IMR-90 (cell line): ENCODE measurements at regions not wholly inside any gene's neighbourhood (a gene's known extent, or its start where the extent isn't known, plus 50 kb on each side); places are given as distances from the start of the nearest gene placed in this dataset.

ENCODE experiments used
- ATAC-seq: fragments of 200-7000 bp; cut with Tn5 transposase; 2 replicates; pipeline ENCODE4 v1.9.1; 2020; ENCODE audit warnings: low read depth, mild to moderate bottlenecking, moderate library complexity
- BruUV-seq: library from RNA; stranded (reverse); fragments of 400-500 nt; replicated peaks from 2 replicates; lab custom pipeline; 2021; lab: Mats Ljungman, UMichigan
- CTCF ChIA-PET: fragments of 300-600 bp; formaldehyde crosslinking; extraction: SDS; loops from one replicate; lab custom pipeline; 2021; ENCODE audit warnings: antibody characterized with exemption; lab: Yijun Ruan, JAX
- POLR2A ChIA-PET: fragments of 300-600 bp; sonication (Branson Sonifier 250); formaldehyde crosslinking; loops from one replicate; lab custom pipeline; 2022; ENCODE audit warnings: antibody characterized with exemption; ENCODE audit not compliant: unreplicated experiment; lab: Charles Lee
- DNase-seq: peaks from one replicate; pipeline ENCODE4 v3.0.0; 2013
- H2AFZ ChIP-seq: replicated peaks from 2 replicates; pipeline ENCODE3; 2013; ENCODE audit warnings: low read length, mild to moderate bottlenecking; ENCODE audit not compliant: poor library complexity
- H2AK5ac ChIP-seq: 2 replicates; pipeline ENCODE4 v1.6.1; 2013; ENCODE audit warnings: low read depth, low read length, inconsistent platforms
- H2AK9ac ChIP-seq: replicated peaks from 2 replicates; pipeline ENCODE3; 2013; ENCODE audit warnings: mild to moderate bottlenecking, low read depth, low read length, moderate library complexity; ENCODE audit not compliant: poor library complexity
- H2BK120ac ChIP-seq: 2 replicates; pipeline ENCODE4 v1.6.1; 2013; ENCODE audit warnings: low read depth, low read length, inconsistent platforms
- H2BK15ac ChIP-seq: 3 replicates; pipeline ENCODE4 v1.6.1; 2013; ENCODE audit warnings: low read depth, low read length, inconsistent platforms
- H2BK20ac ChIP-seq: 2 replicates; pipeline ENCODE4 v1.6.1; 2013; ENCODE audit warnings: low read depth, mild to moderate bottlenecking, inconsistent platforms, low read length, moderate library complexity
- H2BK5ac ChIP-seq: 2 replicates; pipeline ENCODE4 v1.6.1; 2013; ENCODE audit warnings: mild to moderate bottlenecking, low read depth, low read length, inconsistent platforms; ENCODE audit not compliant: poor library complexity, severe bottlenecking
- H3K14ac ChIP-seq: replicated peaks from 2 replicates; pipeline ENCODE4 v1.6.1; 2013; ENCODE audit warnings: low read depth, low read length, inconsistent platforms
- H3K18ac ChIP-seq: 2 replicates; pipeline ENCODE4 v1.6.1; 2013; ENCODE audit warnings: low read depth, low read length, control low read depth
- H3K23ac ChIP-seq: 2 replicates; pipeline ENCODE4 v1.6.1; 2013; ENCODE audit warnings: low read depth, low read length, inconsistent platforms
- H3K27ac ChIP-seq: 2 replicates; pipeline ENCODE4 v1.5.1; 2013; ENCODE audit warnings: mild to moderate bottlenecking, control low read depth, low read length; ENCODE audit not compliant: insufficient read depth
- H3K27me3 ChIP-seq: 2 replicates; pipeline ENCODE4 v1.6.1; 2013; ENCODE audit warnings: low read length; ENCODE audit not compliant: control insufficient read depth, insufficient read depth
- H3K36me3 ChIP-seq: 2 replicates; pipeline ENCODE4 v1.6.1; 2013; ENCODE audit warnings: low read length, mixed read lengths; ENCODE audit not compliant: control insufficient read depth, insufficient read depth
- H3K4ac ChIP-seq: 2 replicates; pipeline ENCODE4 v1.6.1; 2013; ENCODE audit warnings: low read depth, low read length, inconsistent platforms
- H3K4me1 ChIP-seq: 2 replicates; pipeline ENCODE4 v1.6.1; 2013; ENCODE audit warnings: low read length, mixed read lengths; ENCODE audit not compliant: control insufficient read depth, insufficient read depth
- H3K4me2 ChIP-seq: 2 replicates; pipeline ENCODE4 v1.6.1; 2013; ENCODE audit warnings: low read depth, mild to moderate bottlenecking, control low read depth, low read length, moderate library complexity
- H3K4me3 ChIP-seq: 2 replicates; pipeline ENCODE4 v1.5.1; 2013; ENCODE audit warnings: low read depth, mild to moderate bottlenecking, control low read depth, low read length, moderate library complexity; ENCODE audit not compliant: insufficient read depth
- H3K56ac ChIP-seq: 2 replicates; pipeline ENCODE4 v1.6.1; 2013; ENCODE audit warnings: low read length, inconsistent platforms; ENCODE audit not compliant: insufficient read depth; ENCODE audit errors: extremely low read depth
- H3K79me1 ChIP-seq, 2 experiments: 2 replicates each; pipeline ENCODE4 v1.6.1; 2013; ENCODE audit warnings: low read length in 2 of 2, inconsistent platforms in 1 of 2, low read depth in 1 of 2
- H3K9ac ChIP-seq: 2 replicates; pipeline ENCODE4 v1.6.1; 2013; ENCODE audit warnings: low read depth, low read length, control low read depth
- H3K9me1 ChIP-seq: 2 replicates; pipeline ENCODE4 v1.6.1; 2013; ENCODE audit warnings: low read length, inconsistent platforms; ENCODE audit not compliant: insufficient read depth
- H3K9me3 ChIP-seq: 2 replicates; pipeline ENCODE4 v1.6.1; 2013; ENCODE audit warnings: low read length; ENCODE audit not compliant: control insufficient read depth, insufficient read depth
- H4K20me1 ChIP-seq: 2 replicates; pipeline ENCODE4 v1.6.1; 2013; ENCODE audit warnings: low read length, inconsistent platforms; ENCODE audit not compliant: insufficient read depth
- H4K5ac ChIP-seq: 2 replicates; pipeline ENCODE4 v1.6.1; 2013; ENCODE audit warnings: mild to moderate bottlenecking, low read depth, low read length, control low read depth
- H4K8ac ChIP-seq, 2 experiments: 2 replicates each; pipeline ENCODE4 v1.6.1; 2013; ENCODE audit warnings: low read depth in 2 of 2, low read length in 2 of 2, control low read depth in 1 of 2, inconsistent platforms in 1 of 2
- H4K91ac ChIP-seq: 2 replicates; pipeline ENCODE4 v1.6.1; 2013; ENCODE audit warnings: low read depth, low read length, inconsistent platforms; ENCODE audit not compliant: insufficient read depth
- BHLHE40 ChIP-seq: fragments of 150-350 bp; IDR thresholded peaks from 2 replicates; pipeline ENCODE4 v1.6.1; 2016; ENCODE audit warnings: mild to moderate bottlenecking, low read depth, low read length
- CHD1 ChIP-seq: IDR thresholded peaks from 2 replicates; pipeline ENCODE4 v1.6.1; 2012; ENCODE audit warnings: low read depth, low read length, improper control_type of control experiment
- FOS ChIP-seq: fragments of 150-350 bp; IDR thresholded peaks from 2 replicates; pipeline ENCODE4 v1.6.1; 2016; ENCODE audit warnings: low read depth, low read length
- NFE2L2 ChIP-seq: fragments of 150-350 bp; IDR thresholded peaks from 2 replicates; pipeline ENCODE4 v1.6.1; 2016; ENCODE audit warnings: low read depth, mild to moderate bottlenecking, low read length
- RFX5 ChIP-seq: IDR thresholded peaks from 2 replicates; pipeline ENCODE4 v1.8.0; 2012; ENCODE audit warnings: low read depth, mild to moderate bottlenecking, low read length, moderate library complexity
- WGBS, 2 experiments: methylation state at CpG; one replicate each; pipeline versions ENCODE4 v1.1.5 to v1.1.7; 2013; ENCODE audit warnings: missing lambda C conversion rate in 2 of 2; ENCODE audit not compliant: insufficient read length in 1 of 2; ENCODE audit errors: extremely low coverage in 2 of 2; 5-methylcytosine and 5-hydroxymethylcytosine counted together
- dilution Hi-C: fragments of 300-500 bp; cut with HindIII; formaldehyde crosslinking; loops from one replicate; pipeline ENCODE4 v1.14.3; 2018; ENCODE audit warnings: low sequenced_read_pairs; ENCODE audit not compliant: unreplicated experiment
- in situ Hi-C: fragments of 300-500 bp; cut with MboI; formaldehyde crosslinking; loops from 3 replicates; pipeline ENCODE4 v1.14.3; 2019; ENCODE audit warnings: low sequenced_read_pairs, inconsistent platforms, mixed read lengths
- intact Hi-C: fragments of 100-400 bp; cut with micrococcal nuclease; formaldehyde crosslinking; loops from 2 replicates; pipeline ENCODE4 v1.10.0; 2022
- TF ChIP-seq, protein P1 (sequence below): fragments of 150-350 bp; IDR thresholded peaks from 2 replicates; pipeline ENCODE4 v1.6.1; 2017; ENCODE audit warnings: mild to moderate bottlenecking, antibody characterized with exemption, low read length, low read depth
- TF ChIP-seq, protein P2 (sequence below): conservative IDR thresholded peaks from 2 replicates; pipeline ENCODE4 v1.5.1; 2012; ENCODE audit warnings: mild to moderate bottlenecking, low read depth, low read length, improper control_type of control experiment

DNA sequence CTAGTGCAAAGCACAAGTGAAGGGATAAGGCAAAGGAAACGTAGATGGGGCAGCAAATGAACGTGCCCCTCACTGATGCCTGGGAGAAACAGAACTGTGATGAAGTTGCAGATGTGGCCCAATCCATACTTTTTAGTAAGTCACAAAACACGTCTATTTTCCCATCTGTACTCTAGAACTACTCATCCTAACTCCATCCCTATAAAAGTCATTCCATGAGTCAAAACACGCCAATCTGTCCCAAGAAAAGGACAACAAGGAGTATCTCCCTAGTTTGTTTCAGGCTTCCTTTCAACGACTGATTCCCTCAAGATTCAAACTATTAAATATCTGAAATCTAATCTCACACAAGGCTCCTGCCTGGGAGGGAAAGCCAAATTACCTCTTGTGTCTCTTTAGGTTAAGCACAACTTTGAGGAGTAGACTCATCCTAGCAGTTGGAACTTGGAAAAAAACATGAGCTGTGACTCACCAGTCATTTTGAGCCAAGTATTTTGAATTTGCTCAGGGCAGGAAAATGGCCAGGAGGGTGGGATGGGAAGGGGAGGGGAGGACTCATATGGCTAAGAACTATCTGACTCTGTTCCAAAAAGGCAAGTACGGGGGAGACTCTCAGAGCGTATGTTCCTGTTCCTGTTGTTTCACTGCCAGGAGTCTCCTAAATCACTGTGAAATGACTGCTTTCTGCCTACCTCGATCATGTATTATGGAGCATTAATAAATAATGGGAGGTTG, 214.5 kb upstream of the CAMK1G start:
- peak overlapping the region; percentile 71 for H3K14ac ChIP-seq
- CTCF ChIA-PET, result no interaction called here
- no peaks in the 10 kb centered on the region for H3K36me3 ChIP-seq
- no peak overlapping the region for H3K9ac ChIP-seq
- ATAC-seq (peak; percentile 81), DNase-seq (peak; percentile 96)
- H4K8ac ChIP-seq, result peak overlapping the region in 1 of 2 experiments; percentile 88; a peak in 2 of 4 replicates
- peak overlapping the region; percentile 14; the same call in 1 of the 2 replicates for H3K4me2 ChIP-seq
- peak overlapping the region; percentile 62 for H4K91ac ChIP-seq
- peak overlapping the region; percentile 43; the same call in 2 of the 3 replicates for H2BK15ac ChIP-seq
- peaks cover 16% of the 10 kb centered on the region for H3K4me1 ChIP-seq
- TF ChIP-seq NFE2L2 (no peak), BHLHE40 (no peak), CHD1 (no peak), FOS (peak; percentile 70; the same call in 1 of the 2 replicates), RFX5 (no peak)
- TF ChIP-seq, protein P1, sequence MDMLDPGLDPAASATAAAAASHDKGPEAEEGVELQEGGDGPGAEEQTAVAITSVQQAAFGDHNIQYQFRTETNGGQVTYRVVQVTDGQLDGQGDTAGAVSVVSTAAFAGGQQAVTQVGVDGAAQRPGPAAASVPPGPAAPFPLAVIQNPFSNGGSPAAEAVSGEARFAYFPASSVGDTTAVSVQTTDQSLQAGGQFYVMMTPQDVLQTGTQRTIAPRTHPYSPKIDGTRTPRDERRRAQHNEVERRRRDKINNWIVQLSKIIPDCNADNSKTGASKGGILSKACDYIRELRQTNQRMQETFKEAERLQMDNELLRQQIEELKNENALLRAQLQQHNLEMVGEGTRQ, result no peak
- TF ChIP-seq, protein P2, sequence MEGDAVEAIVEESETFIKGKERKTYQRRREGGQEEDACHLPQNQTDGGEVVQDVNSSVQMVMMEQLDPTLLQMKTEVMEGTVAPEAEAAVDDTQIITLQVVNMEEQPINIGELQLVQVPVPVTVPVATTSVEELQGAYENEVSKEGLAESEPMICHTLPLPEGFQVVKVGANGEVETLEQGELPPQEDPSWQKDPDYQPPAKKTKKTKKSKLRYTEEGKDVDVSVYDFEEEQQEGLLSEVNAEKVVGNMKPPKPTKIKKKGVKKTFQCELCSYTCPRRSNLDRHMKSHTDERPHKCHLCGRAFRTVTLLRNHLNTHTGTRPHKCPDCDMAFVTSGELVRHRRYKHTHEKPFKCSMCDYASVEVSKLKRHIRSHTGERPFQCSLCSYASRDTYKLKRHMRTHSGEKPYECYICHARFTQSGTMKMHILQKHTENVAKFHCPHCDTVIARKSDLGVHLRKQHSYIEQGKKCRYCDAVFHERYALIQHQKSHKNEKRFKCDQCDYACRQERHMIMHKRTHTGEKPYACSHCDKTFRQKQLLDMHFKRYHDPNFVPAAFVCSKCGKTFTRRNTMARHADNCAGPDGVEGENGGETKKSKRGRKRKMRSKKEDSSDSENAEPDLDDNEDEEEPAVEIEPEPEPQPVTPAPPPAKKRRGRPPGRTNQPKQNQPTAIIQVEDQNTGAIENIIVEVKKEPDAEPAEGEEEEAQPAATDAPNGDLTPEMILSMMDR, result no peak
- H2BK120ac ChIP-seq, result peak overlapping the region; percentile 89
- H2BK20ac ChIP-seq, result peak overlapping the region; percentile 85
- H3K27ac ChIP-seq, result peak overlapping the region; percentile 13
- H3K79me1 ChIP-seq, result no peaks in the 10 kb centered on the region
- peaks cover 10% of the 10 kb centered on the region for H3K9me1 ChIP-seq
- no peak overlapping the region for H3K4me3 ChIP-seq
- peak overlapping the region; percentile 83 for H2BK5ac ChIP-seq
- peak overlapping the region; percentile 45; the same call in 1 of the 2 replicates for H3K18ac ChIP-seq
- peak overlapping the region; percentile 83; the same call in 1 of the 2 replicates for H2AK5ac ChIP-seq
- no peaks in the 10 kb centered on the region for H4K20me1 ChIP-seq
- H2AFZ ChIP-seq, result peak overlapping the region; percentile 73
- no peaks in the 10 kb centered on the region for H3K9me3 ChIP-seq
- WGBS, 2 experiments, result 59% methylated on average over 3 of the region's 8 CpGs; no CpG with 5 or more reads in 1 of the 2 experiments
- H3K56ac ChIP-seq, result peak overlapping the region; percentile 27; the same call in 1 of the 2 replicates
- no TSS peak for BruUV-seq
- peak overlapping the region; percentile 35; the same call in 1 of the 2 replicates for H3K23ac ChIP-seq
- dilution Hi-C loops, result no loop called here
- POLR2A ChIA-PET, result no interaction called here
- intact Hi-C loops, result no loop called here
- H4K5ac ChIP-seq, result no peak overlapping the region
- in situ Hi-C loops, result no loop called here
- H3K4ac ChIP-seq, result peak overlapping the region; percentile 77
- no peaks in the 10 kb centered on the region for H3K27me3 ChIP-seq
- no peak overlapping the region for H2AK9ac ChIP-seq
